Breast epithelium (tissue), 3 donors: ENCODE measurements at regions not wholly inside any gene's neighbourhood (a gene's known extent, or its start where the extent isn't known, plus 50 kb on each side); places are given as distances from the start of the nearest gene placed in this dataset.

Experiments
- CTCF ChIP-seq, 3 donors: fragments of 450-650 bp; IDR thresholded peaks; one replicate each; pipeline ENCODE4 v1.5.1; 2016 to 2017; ENCODE audit warnings: antibody characterized with exemption in 3 of 3, mild to moderate bottlenecking in 3 of 3, moderate library complexity in 3 of 3
- POLR2A ChIP-seq: fragments of 450-650 bp; IDR thresholded peaks from one replicate; pipeline ENCODE4 v1.6.1; 2016; ENCODE audit warnings: antibody characterized with exemption, mild to moderate bottlenecking, moderate library complexity

GRCh38 chr7:125492521-125492920, 562.9 kb upstream of the POT1 start:
- TF ChIP-seq CTCF (IDR thresholded peaks at IDR 0.05): no peak
- TF ChIP-seq POLR2A: no peak
